ENCODE measurements at regions not wholly inside any gene's neighbourhood (a gene's known extent, or its start where the extent isn't known, plus 50 kb on each side); places are given as distances from the start of the nearest gene placed in this dataset.

GRCh38 chr2:17136231-17136630 is 382.0 kb downstream of the RAD51AP2 start:
- TF ChIP-seq CTCF (IDR thresholded peaks at IDR 0.05), result no peak
- no peak for TF ChIP-seq POLR2A (IDR thresholded peaks at IDR 0.05)
